ENCODE measurements at regions not wholly inside any gene's neighbourhood (a gene's known extent, or its start where the extent isn't known, plus 50 kb on each side); places are given as distances from the start of the nearest gene placed in this dataset.

- Histone ChIP-seq H3K27me3 (replicated peaks; ENCODE audit: insufficient read depth) (no peaks in the 10 kb centered on the region), H3K4me3 (no peak overlapping the region), H3K36me3 (no peaks in the 10 kb centered on the region), H3K27ac (no peak overlapping the region), H3K4me1 (replicated peaks) (no peaks in the 10 kb centered on the region), H3K9me3 (no peaks in the 10 kb centered on the region)
- WGBS, result 83% methylated on average over 5 of the region's 5 CpGs
- DNase-seq (ENCODE audit: low spot score), result no peak
- intact Hi-C loops (cut with DNase I), result no loop called here
- no peak for TF ChIP-seq CTCF (IDR thresholded peaks at IDR 0.05)
- TF ChIP-seq POLR2A (IDR thresholded peaks at IDR 0.05), result no peak
- no peak for TF ChIP-seq POLR2AphosphoS5 (IDR thresholded peaks at IDR 0.05)
Observed at GRCh38 chr7:97470726-97471125, 261.2 kb upstream of the TAC1 start.

GRCh38 chr7:97471491-97471890 lies 260.4 kb upstream of the TAC1 start:
- no peaks in the 10 kb centered on the region for H3K9me3 ChIP-seq
- H3K4me3 ChIP-seq, result no peak overlapping the region
- TF ChIP-seq POLR2AphosphoS5 (IDR thresholded peaks at IDR 0.05), result no peak
- TF ChIP-seq CTCF (IDR thresholded peaks at IDR 0.05), result no peak
- no peak for TF ChIP-seq POLR2A (IDR thresholded peaks at IDR 0.05)
- no peaks in the 10 kb centered on the region for H3K36me3 ChIP-seq
- no peaks in the 10 kb centered on the region for H3K27me3 ChIP-seq (replicated peaks; ENCODE audit: insufficient read depth)
- no peak for DNase-seq (ENCODE audit: low spot score)
- intact Hi-C loops (cut with DNase I), result no loop called here
- no peak overlapping the region for H3K27ac ChIP-seq
- H3K4me1 ChIP-seq (replicated peaks), result no peaks in the 10 kb centered on the region
- 55% methylated on average over 3 of the region's 3 CpGs for WGBS

- no peaks in the 10 kb centered on the region for H3K27me3 ChIP-seq (replicated peaks; ENCODE audit: insufficient read depth)
Observed at GRCh38 chr7:97479740-97480290, 252.1 kb upstream of the TAC1 start.

GRCh38 chr7:97480772-97481390 lies 251.0 kb upstream of the TAC1 start:
- Histone ChIP-seq H3K4me3 (no peak overlapping the region), H3K27me3 (replicated peaks; ENCODE audit: insufficient read depth) (no peaks in the 10 kb centered on the region), H3K36me3 (no peaks in the 10 kb centered on the region), H3K9me3 (no peaks in the 10 kb centered on the region), H3K27ac (no peak overlapping the region), H3K4me1 (replicated peaks) (no peaks in the 10 kb centered on the region)
- no peak for DNase-seq (ENCODE audit: low spot score)
- TF ChIP-seq POLR2A (IDR thresholded peaks at IDR 0.05), result no peak
- TF ChIP-seq POLR2AphosphoS5 (IDR thresholded peaks at IDR 0.05), result no peak
- no peak for TF ChIP-seq CTCF (IDR thresholded peaks at IDR 0.05)
- WGBS, result 67% methylated on average over 3 of the region's 3 CpGs
- intact Hi-C loops (cut with DNase I), result no loop called here

More at GRCh38 chr7:97479740-97480290, 252.1 kb upstream of the TAC1 start:
- Histone ChIP-seq H3K36me3 (no peaks in the 10 kb centered on the region), H3K4me3 (no peak overlapping the region), H3K27ac (no peak overlapping the region), H3K4me1 (replicated peaks) (no peaks in the 10 kb centered on the region), H3K9me3 (no peaks in the 10 kb centered on the region)
- WGBS, result 38% methylated on average over 6 of the region's 6 CpGs
- no peak for DNase-seq (ENCODE audit: low spot score)
- intact Hi-C loops (cut with DNase I), result no loop called here
- no peak for TF ChIP-seq POLR2A (IDR thresholded peaks at IDR 0.05)
- no peak for TF ChIP-seq CTCF (IDR thresholded peaks at IDR 0.05)
- TF ChIP-seq POLR2AphosphoS5 (IDR thresholded peaks at IDR 0.05), result no peak

- H3K4me3 ChIP-seq, result no peak overlapping the region
- no peak for DNase-seq (ENCODE audit: low spot score)
- no peaks in the 10 kb centered on the region for H3K36me3 ChIP-seq
- H3K4me1 ChIP-seq (replicated peaks), result no peaks in the 10 kb centered on the region
- TF ChIP-seq POLR2A (IDR thresholded peaks at IDR 0.05) (no peak), CTCF (IDR thresholded peaks at IDR 0.05) (no peak), POLR2AphosphoS5 (IDR thresholded peaks at IDR 0.05) (no peak)
- H3K9me3 ChIP-seq, result no peaks in the 10 kb centered on the region
- no peak overlapping the region for H3K27ac ChIP-seq
- 67% methylated on average over 2 of the region's 2 CpGs for WGBS
- intact Hi-C loops (cut with DNase I), result no loop called here
- H3K27me3 ChIP-seq (replicated peaks; ENCODE audit: insufficient read depth), result no peaks in the 10 kb centered on the region
Observed at GRCh38 chr7:97495487-97495886, 236.4 kb upstream of the TAC1 start.
